H1 (cell line): ENCODE measurements at regions not wholly inside any gene's neighbourhood (a gene's known extent, or its start where the extent isn't known, plus 50 kb on each side); places are given as distances from the start of the nearest gene placed in this dataset.

Source experiments
- CTCF ChIA-PET: fragments of 300-600 bp; sonication (Branson Sonifier 250); formaldehyde crosslinking; loops from one replicate; lab custom pipeline; 2021; ENCODE audit not compliant: partially characterized antibody; lab: Charles Lee
- POLR2A ChIA-PET: fragments of 300-600 bp; sonication (Branson Sonifier 250); formaldehyde crosslinking; loops from one replicate; lab custom pipeline; 2021; ENCODE audit warnings: inconsistent platforms; ENCODE audit not compliant: partially characterized antibody; lab: Charles Lee
- DNase-seq, 2 experiments: peaks; one replicate each; pipeline versions ENCODE4 v3.0.0 to v3.0.0-alpha.2; 2010 to 2022; ENCODE audit warnings: low spot score in 2 of 2, low read depth in 1 of 2, mixed read lengths in 1 of 2
- FAIRE-seq: peaks from 2 replicates; lab custom pipeline; 2011; peaks lifted over from hg19 to GRCh38; lab: Jason Lieb, UNC
- H2AFZ ChIP-seq: 2 replicates; pipeline ENCODE4 v1.8.1; 2012; ENCODE audit warnings: low read length, inconsistent platforms
- H2AK5ac ChIP-seq: 2 replicates; pipeline ENCODE4 v1.6.1; 2013; ENCODE audit warnings: low read depth, low read length
- H2BK120ac ChIP-seq: replicated peaks from 2 replicates; pipeline ENCODE3; 2013; ENCODE audit warnings: low read depth, low read length, inconsistent platforms
- H2BK12ac ChIP-seq: 2 replicates; pipeline ENCODE4 v1.6.1; 2013; ENCODE audit warnings: low read depth, low read length
- H2BK15ac ChIP-seq: 2 replicates; pipeline ENCODE4 v1.6.1; 2013; ENCODE audit warnings: low read length
- H2BK20ac ChIP-seq: 2 replicates; pipeline ENCODE4 v1.6.1; 2013; ENCODE audit warnings: low read length
- H2BK5ac ChIP-seq: 2 replicates; pipeline ENCODE4 v1.6.1; 2013; ENCODE audit warnings: low read depth, low read length
- H3K14ac ChIP-seq: 2 replicates; pipeline ENCODE4 v1.6.1; 2013; ENCODE audit warnings: inconsistent platforms; ENCODE audit not compliant: insufficient read length
- H3K18ac ChIP-seq: 2 replicates; pipeline ENCODE4 v1.6.1; 2013; ENCODE audit warnings: low read length; ENCODE audit errors: extremely low read depth
- H3K23ac ChIP-seq: 2 replicates; pipeline ENCODE4 v1.6.1; 2013; ENCODE audit warnings: inconsistent platforms; ENCODE audit not compliant: insufficient read length
- H3K23me2 ChIP-seq: 2 replicates; pipeline ENCODE4 v1.6.1; 2013; ENCODE audit warnings: low read depth, low read length
- H3K27ac ChIP-seq: 2 replicates; pipeline ENCODE4 v1.6.1; 2011; ENCODE audit warnings: low read depth, low read length, inconsistent platforms
- H3K27me3 ChIP-seq, 4 experiments: replicated peaks in 1 of 4; 1 replicate in 1 of 4; 2 replicates in 3 of 4; pipeline versions ENCODE4 v1.6.1 to v1.8.1; 2011 to 2013; ENCODE audit warnings: low read length in 3 of 4, mild to moderate bottlenecking in 3 of 4, inconsistent platforms in 2 of 4, mixed read lengths in 2 of 4, moderate library complexity in 1 of 4; ENCODE audit not compliant: control insufficient read depth in 3 of 4, insufficient read depth in 3 of 4; ENCODE audit errors: extremely low read depth in 1 of 4
- H3K36me3 ChIP-seq, 4 experiments: 2 replicates each; pipeline versions ENCODE4 v1.6.1 to v1.8.1; 2011 to 2013; ENCODE audit warnings: mild to moderate bottlenecking in 4 of 4, low read length in 3 of 4, moderate library complexity in 2 of 4, control low read depth in 1 of 4, inconsistent platforms in 1 of 4; ENCODE audit not compliant: insufficient read depth in 4 of 4, control insufficient read depth in 2 of 4
- H3K4ac ChIP-seq: replicated peaks from 2 replicates; pipeline ENCODE3; 2013; ENCODE audit warnings: low read length, low read depth, mixed read lengths, inconsistent platforms; ENCODE audit not compliant: insufficient read length
- H3K4me1 ChIP-seq, 4 experiments: replicated peaks in 1 of 4; 1 replicate in 1 of 4; 2 replicates in 3 of 4; pipeline versions ENCODE4 v1.6.1 to v1.8.1; 2011 to 2013; ENCODE audit warnings: low read length in 3 of 4, inconsistent platforms in 2 of 4, mixed read lengths in 1 of 4; ENCODE audit not compliant: insufficient read depth in 4 of 4, control insufficient read depth in 3 of 4
- H3K4me2 ChIP-seq, 2 experiments: 2 replicates each; pipeline versions ENCODE4 v1.6.1 to v1.8.1; 2011 to 2013; ENCODE audit warnings: low read depth in 2 of 2, low read length in 2 of 2, control low read depth in 1 of 2, inconsistent platforms in 1 of 2, mild to moderate bottlenecking in 1 of 2; ENCODE audit not compliant: insufficient read depth in 1 of 2
- H3K4me3 ChIP-seq, 4 experiments: fragments of 200-600, 300-600 bp in 1 of 4; sonication (generic), shearing (Covaris generic), sonication (Bioruptor Twin) in 1 of 4; 2 replicates each; pipeline versions ENCODE4 v1.5.1 to v1.8.1; 2011 to 2016; ENCODE audit warnings: low read length in 4 of 4, low read depth in 3 of 4, control low read depth in 2 of 4, inconsistent platforms in 2 of 4, mild to moderate bottlenecking in 2 of 4, mixed read lengths in 1 of 4, moderate library complexity in 1 of 4; ENCODE audit not compliant: insufficient read depth in 2 of 4; ENCODE audit errors: extremely low read depth in 1 of 4
- H3K56ac ChIP-seq: replicated peaks from 2 replicates; pipeline ENCODE3; 2013; ENCODE audit warnings: low read depth, mild to moderate bottlenecking, mixed read lengths, low read length, inconsistent platforms; ENCODE audit not compliant: insufficient read length
- H3K79me1 ChIP-seq: 2 replicates; pipeline ENCODE4 v1.6.1; 2013; ENCODE audit warnings: low read depth, low read length, control low read depth
- H3K79me2 ChIP-seq, 2 experiments: 2 replicates each; pipeline versions ENCODE4 v1.6.1 to v1.8.1; 2012 to 2013; ENCODE audit warnings: low read length in 2 of 2, mild to moderate bottlenecking in 2 of 2, inconsistent platforms in 1 of 2; ENCODE audit not compliant: insufficient read depth in 2 of 2, control insufficient read depth in 1 of 2
- H3K9ac ChIP-seq, 4 experiments: replicated peaks in 1 of 4; 1 replicate in 1 of 4; 2 replicates in 3 of 4; pipeline versions ENCODE4 v1.6.1 to v1.8.1; 2011 to 2013; ENCODE audit warnings: low read depth in 3 of 4, low read length in 3 of 4, control low read depth in 2 of 4, mild to moderate bottlenecking in 2 of 4, moderate library complexity in 2 of 4, inconsistent platforms in 1 of 4; ENCODE audit errors: extremely low read depth in 1 of 4
- H3K9me3 ChIP-seq, 2 experiments: 2 replicates each; pipeline versions ENCODE4 v1.6.1 to v1.8.1; 2012 to 2013; ENCODE audit warnings: mild to moderate bottlenecking in 2 of 2, moderate library complexity in 2 of 2, control low read depth in 1 of 2, inconsistent platforms in 1 of 2, low read depth in 1 of 2, low read length in 1 of 2, mixed read lengths in 1 of 2; ENCODE audit not compliant: insufficient read depth in 2 of 2
- H4K20me1 ChIP-seq, 2 experiments: replicated peaks in 1 of 2; 2 replicates each; pipeline versions ENCODE3 to v1.8.1; 2011 to 2013; ENCODE audit warnings: inconsistent platforms in 2 of 2, low read length in 2 of 2, mild to moderate bottlenecking in 1 of 2; ENCODE audit not compliant: insufficient read depth in 2 of 2, control insufficient read depth in 1 of 2
- H4K5ac ChIP-seq: 2 replicates; pipeline ENCODE4 v1.6.1; 2013; ENCODE audit warnings: low read length, low read depth, mixed read lengths, inconsistent platforms; ENCODE audit not compliant: insufficient read length
- H4K8ac ChIP-seq: 2 replicates; pipeline ENCODE4 v1.8.0; 2013; ENCODE audit warnings: mild to moderate bottlenecking, moderate library complexity, low read length, inconsistent platforms; ENCODE audit not compliant: insufficient read depth; ENCODE audit errors: extremely low read depth
- H4K91ac ChIP-seq: replicated peaks from 2 replicates; pipeline ENCODE3; 2013; ENCODE audit warnings: low read length, mixed read lengths, inconsistent platforms; ENCODE audit not compliant: insufficient read length
- BRCA1 ChIP-seq: IDR thresholded peaks from 2 replicates; pipeline ENCODE4 v1.6.1; 2012; ENCODE audit warnings: low read depth, low read length, improper control_type of control experiment
- KDM5A ChIP-seq: fragments of 200-600 bp; IDR thresholded peaks from 2 replicates; pipeline ENCODE4 v1.7.1; 2012; ENCODE audit warnings: mild to moderate bottlenecking, low read length, inconsistent platforms, mixed read lengths
- SP2 ChIP-seq: IDR thresholded peaks from 2 replicates; pipeline ENCODE4 v1.6.1; 2012; ENCODE audit warnings: mild to moderate bottlenecking, low read length, inconsistent platforms
- WGBS, 2 experiments: shearing (Covaris generic) in 1 of 2; methylation state at CpG; one replicate each; pipeline versions ENCODE4 v1.1.6 to v1.1.7; 2013 to 2015; ENCODE audit warnings: low lambda C conversion rate in 2 of 2, mixed read lengths in 2 of 2, inconsistent platforms in 1 of 2, low coverage in 1 of 2, missing lambda C conversion rate in 1 of 2; ENCODE audit not compliant: insufficient replicate concordance in 2 of 2, insufficient coverage in 1 of 2, insufficient read length in 1 of 2; ENCODE audit errors: extremely low coverage in 1 of 2, missing lambda C conversion rate in 1 of 2; 5-methylcytosine and 5-hydroxymethylcytosine counted together

- H3K56ac ChIP-seq, result no peak overlapping the region
- no peak overlapping the region for H3K4me3 ChIP-seq
- H2BK15ac ChIP-seq, result no peak overlapping the region
- no peaks in the 10 kb centered on the region for H3K79me1 ChIP-seq
- no peaks in the 10 kb centered on the region for H3K27me3 ChIP-seq
- H3K14ac ChIP-seq, result no peak overlapping the region
- H3K4me1 ChIP-seq, result no peaks in the 10 kb centered on the region
- H3K9me3 ChIP-seq, result no peaks in the 10 kb centered on the region
- H2BK120ac ChIP-seq, result no peak overlapping the region
- H2BK12ac ChIP-seq, result no peak overlapping the region
- no peak overlapping the region for H4K91ac ChIP-seq
- CTCF ChIA-PET, result no interaction called here
- no peak overlapping the region for H2BK20ac ChIP-seq
- no peak overlapping the region for H4K8ac ChIP-seq
- no peak overlapping the region for H3K27ac ChIP-seq
- WGBS, 2 experiments, result 89% methylated on average over 2 of the region's 2 CpGs; no CpG with 5 or more reads in 1 of the 2 experiments
- no peaks in the 10 kb centered on the region for H3K23me2 ChIP-seq
- DNase-seq (no peak), FAIRE-seq (no peak)
- H3K23ac ChIP-seq, result no peak overlapping the region
- H4K5ac ChIP-seq, result no peak overlapping the region
- H3K9ac ChIP-seq, result no peak overlapping the region
- no peak overlapping the region for H2AK5ac ChIP-seq
- H3K79me2 ChIP-seq, result no peaks in the 10 kb centered on the region
- no peak overlapping the region for H3K4me2 ChIP-seq
- no peaks in the 10 kb centered on the region for H4K20me1 ChIP-seq
- no peak overlapping the region for H3K18ac ChIP-seq
- H3K4ac ChIP-seq, result no peak overlapping the region
- POLR2A ChIA-PET, result no interaction called here
- H3K36me3 ChIP-seq, result no peaks in the 10 kb centered on the region
- H2AFZ ChIP-seq, result no peak overlapping the region
- no peak overlapping the region for H2BK5ac ChIP-seq
- TF ChIP-seq KDM5A, result no peak
- TF ChIP-seq BRCA1, result no peak
- TF ChIP-seq SP2, result no peak
Observed at GRCh38 chr5:104909803-104910202, 1347.2 kb upstream of the NUDT12 start.
